ENCODE measurements at regions not wholly inside any gene's neighbourhood (a gene's known extent, or its start where the extent isn't known, plus 50 kb on each side); places are given as distances from the start of the nearest gene placed in this dataset.

- DNase-seq (ENCODE audit: low read depth), result no peak
Observed at GRCh38 chr17:51491416-51491815, 231.1 kb downstream of the UTP18 start.

DNA sequence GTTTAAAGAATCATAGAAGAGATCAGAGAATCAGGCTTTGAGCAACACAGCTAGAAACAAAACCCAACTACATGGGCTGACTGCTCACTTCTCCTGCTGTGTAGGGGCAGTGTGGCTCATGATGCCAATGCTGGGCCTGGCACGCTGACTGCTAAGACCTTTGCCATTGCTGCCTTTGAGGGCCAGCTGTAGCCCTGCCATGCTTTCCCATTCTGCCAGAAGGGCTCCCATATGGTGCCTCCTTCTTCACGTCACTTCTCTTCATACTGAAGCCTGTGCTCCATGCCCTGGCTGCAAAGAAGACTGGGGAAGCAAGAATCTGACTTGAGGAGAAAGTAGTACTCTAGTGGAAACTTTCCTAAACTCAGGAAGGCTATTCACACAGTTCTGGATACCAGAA is 232.9 kb downstream of the UTP18 start:
- no peak for DNase-seq (ENCODE audit: low read depth)

- DNase-seq (ENCODE audit: low read depth), result no peak
Observed at GRCh38 chr17:51496378-51496777, 236.0 kb downstream of the UTP18 start.

- DNase-seq (ENCODE audit: low read depth), result no peak
Observed at GRCh38 chr17:51499897-51500296, 239.6 kb downstream of the UTP18 start.

GRCh38 chr17:51500454-51500853 is 240.1 kb downstream of the UTP18 start:
- no peak for DNase-seq (ENCODE audit: low read depth)

- DNase-seq (ENCODE audit: low read depth), result no peak
Observed at GRCh38 chr17:51505450-51505849, 245.1 kb downstream of the UTP18 start.

DNA sequence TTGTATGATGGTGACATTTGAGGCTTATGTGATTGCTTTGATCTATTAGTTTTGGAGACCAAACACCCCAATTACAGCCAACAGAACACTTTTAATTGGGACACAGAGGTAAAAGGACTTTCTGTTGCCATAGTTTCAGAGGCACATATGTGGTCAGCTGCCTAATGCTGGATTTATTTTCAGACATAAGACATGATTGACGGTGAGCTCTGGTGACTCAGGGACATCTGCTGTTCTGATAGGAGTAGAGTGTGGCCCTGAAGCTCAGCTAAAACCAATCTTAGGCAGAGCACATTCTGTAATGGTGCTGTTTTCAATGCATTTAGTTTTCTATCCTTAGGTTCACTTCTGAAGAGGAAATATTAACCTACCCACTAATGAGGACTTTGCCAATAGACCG is 247.1 kb downstream of the UTP18 start:
- DNase-seq (ENCODE audit: low read depth), result no peak

GRCh38 chr17:51508048-51508447 is 247.7 kb downstream of the UTP18 start:
- DNase-seq (ENCODE audit: low read depth), result no peak

- DNase-seq (ENCODE audit: low read depth), result no peak
Observed at GRCh38 chr17:51510940-51511339, 250.6 kb downstream of the UTP18 start.

DNA sequence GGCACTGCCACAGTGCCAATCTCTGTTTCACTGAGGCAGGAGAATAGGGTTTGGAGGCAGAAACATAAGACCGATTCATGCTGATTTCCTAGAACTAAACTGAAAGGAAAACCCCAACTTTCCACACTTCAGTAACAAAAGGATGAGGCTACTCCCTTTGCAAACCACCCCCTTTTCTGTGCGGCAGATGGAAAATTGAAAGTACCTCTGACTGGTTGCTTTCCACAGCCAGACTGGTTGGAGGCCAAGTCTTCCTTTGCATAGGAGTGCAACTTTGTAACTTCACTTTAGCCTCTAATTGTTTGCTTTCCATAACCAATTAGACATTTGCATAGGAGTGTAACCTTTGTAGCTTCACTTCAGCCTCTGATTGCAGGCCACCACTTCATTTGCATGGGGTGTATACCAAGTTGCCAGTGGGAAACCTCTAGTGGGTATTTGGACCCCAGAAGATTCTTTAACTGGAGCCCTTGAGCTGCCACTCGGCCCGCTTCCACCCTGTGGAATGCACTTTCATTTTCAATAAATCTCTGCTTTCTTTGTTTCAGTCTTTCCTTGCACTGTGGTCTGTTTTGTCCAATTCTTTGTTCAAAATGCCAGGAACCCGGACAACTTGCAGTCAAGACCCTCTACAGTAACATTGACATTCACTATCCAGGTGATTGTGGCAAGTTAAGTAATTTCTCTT is 252.0 kb downstream of the UTP18 start:
- no peak for DNase-seq (ENCODE audit: low read depth)

DNA sequence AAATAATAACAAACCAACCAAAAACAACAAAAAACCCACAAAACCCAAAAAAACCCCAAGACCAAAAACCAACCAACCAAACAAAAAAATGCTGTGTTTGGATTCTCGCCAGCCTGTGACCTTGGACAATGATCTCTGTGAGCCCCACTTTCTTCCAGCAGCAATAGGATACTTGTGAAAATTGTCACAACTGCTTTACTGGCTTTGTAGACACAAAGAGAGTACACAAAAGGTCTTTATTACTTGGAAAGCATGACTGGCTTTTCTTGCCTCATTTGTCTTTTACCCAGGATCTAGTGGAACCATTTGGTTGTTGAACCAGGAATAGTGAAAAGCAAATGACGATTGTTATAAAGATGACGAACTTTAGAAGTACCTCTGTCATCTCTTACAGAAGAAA is 256.6 kb downstream of the UTP18 start:
- no peak for DNase-seq (ENCODE audit: low read depth)

DNA sequence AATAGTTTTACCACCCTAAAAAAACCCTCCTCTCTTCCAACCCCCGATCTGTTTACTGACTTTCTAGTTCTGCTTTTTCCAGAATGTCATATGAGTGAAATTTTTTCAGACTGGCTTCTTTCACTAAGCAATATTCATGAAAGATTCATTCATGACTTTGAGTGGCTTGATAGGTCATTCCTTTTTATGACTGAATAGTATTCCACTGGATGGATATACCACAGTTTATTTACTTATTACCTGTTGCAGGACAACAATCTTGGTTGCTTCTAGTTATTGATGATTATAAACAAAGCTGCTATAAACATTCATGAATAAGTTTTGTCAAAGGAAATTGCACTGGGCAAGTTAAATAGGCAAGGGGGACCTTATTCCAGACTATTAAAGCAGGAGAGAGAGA is 264.2 kb downstream of the UTP18 start:
- no peak for DNase-seq (ENCODE audit: low read depth)

DNA sequence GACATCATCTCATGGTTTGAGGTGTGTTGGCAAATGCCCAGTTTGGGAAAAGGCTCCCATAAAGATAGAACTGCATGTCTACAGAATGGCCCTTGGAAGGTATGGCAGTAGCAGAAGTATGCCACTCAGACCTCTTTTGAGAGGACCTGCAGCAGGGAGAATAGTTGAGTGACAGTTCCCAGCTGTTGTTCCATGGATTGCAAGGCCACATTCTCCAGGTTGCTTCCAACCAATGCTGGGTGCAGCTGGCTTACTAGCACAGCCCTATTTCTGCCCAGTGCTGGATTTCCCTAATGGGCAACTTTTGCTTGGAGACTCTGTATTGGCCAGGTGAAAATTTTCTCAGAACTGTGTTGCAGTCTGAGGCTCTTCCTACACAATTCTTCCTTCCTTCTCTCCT is 266.2 kb downstream of the UTP18 start:
- no peak for DNase-seq (ENCODE audit: low read depth)

- DNase-seq (ENCODE audit: low read depth), result no peak
Observed at GRCh38 chr17:51527225-51527982, 267.1 kb downstream of the UTP18 start.

- no peak for DNase-seq (ENCODE audit: low read depth)
Observed at GRCh38 chr17:51528111-51528510, 267.8 kb downstream of the UTP18 start.

DNA sequence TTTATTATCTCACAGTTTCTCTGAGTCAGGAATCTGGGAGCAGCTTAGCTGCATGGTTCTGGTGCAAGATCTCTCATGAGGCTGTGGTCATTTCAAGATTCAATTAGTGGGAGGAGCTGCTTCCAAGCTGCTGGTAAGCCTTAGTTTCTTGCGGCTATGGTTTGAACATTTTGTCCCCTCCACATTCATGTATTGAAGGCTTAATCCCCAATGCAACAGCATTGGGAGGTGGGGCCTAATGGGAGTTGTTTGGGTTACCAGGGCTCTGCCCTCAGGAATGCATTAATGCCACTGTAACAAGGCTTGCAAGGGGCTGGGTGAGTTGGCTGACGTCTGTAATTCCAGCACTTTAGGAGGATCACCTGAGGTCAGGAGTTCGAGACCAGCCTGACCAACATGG is 272.9 kb downstream of the UTP18 start:
- no peak for DNase-seq (ENCODE audit: low read depth)

DNA sequence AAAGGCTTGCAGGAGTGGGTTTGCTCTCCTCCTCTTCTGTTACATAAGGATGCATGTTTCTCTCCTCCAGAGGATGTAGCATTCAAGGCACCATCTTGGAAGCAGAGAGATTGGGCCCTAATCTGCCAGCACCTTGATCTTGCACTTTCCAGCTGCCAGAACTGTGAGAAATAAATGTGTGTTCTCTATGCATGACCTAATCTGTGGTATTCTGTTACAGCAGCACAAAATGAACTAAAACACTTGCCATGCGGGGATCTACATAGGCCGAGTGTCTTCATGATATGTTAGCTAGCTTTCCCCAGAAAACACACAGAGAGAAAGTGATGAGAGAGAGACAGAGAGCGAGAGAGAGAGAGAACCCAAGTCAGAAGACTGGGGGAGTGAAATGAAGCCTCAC is 273.5 kb downstream of the UTP18 start:
- no peak for DNase-seq (ENCODE audit: low read depth)

DNA sequence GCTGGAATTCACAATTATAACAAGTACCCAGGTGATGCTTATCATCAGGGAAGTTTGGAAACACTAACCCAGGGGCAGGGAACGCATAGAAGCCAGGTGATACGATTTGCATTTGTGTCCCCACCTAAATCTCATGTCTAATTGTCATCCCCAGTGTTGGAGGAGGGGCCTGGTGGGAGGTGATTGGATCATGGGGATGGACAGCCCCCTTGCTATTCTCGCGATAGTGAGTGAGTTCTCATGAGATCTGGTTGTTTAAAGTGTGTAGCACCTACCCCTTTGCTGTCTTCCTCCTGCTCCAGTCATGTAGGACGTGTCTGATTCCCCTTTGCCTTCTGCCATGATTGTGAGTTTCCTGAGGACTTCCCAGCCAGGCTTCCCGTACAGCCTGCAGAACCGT is 276.3 kb downstream of the UTP18 start:
- no peak for DNase-seq (ENCODE audit: low read depth)

- no peak for DNase-seq (ENCODE audit: low read depth)
Observed at GRCh38 chr17:51537996-51538550, 277.7 kb downstream of the UTP18 start.

- no peak for DNase-seq (ENCODE audit: low read depth)
Observed at GRCh38 chr17:51540151-51540550, 279.8 kb downstream of the UTP18 start.

DNA sequence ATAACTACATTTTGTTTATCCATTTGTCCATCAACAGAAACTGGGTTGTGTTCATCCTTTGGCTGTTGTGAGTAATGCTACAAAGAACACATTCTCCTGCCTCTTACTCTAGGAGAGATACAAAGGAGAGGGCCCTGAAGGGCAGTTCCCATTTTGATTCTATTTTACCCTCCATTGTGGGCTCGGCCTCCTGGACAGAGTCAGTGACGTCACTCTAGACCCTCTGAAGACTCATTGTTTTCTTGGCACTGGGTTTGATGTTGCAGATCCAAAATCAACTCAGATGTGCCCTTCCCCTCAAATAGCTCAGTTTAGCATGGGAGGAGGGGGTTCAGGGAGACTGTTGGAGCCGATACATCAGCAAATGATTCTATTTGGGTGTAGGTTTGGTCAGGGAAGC is 280.9 kb downstream of the UTP18 start:
- DNase-seq (ENCODE audit: low read depth), result no peak

GRCh38 chr17:51546114-51546513 is 285.8 kb downstream of the UTP18 start:
- DNase-seq (ENCODE audit: low read depth), result no peak

GRCh38 chr17:51548125-51548524 is 287.8 kb downstream of the UTP18 start:
- DNase-seq (ENCODE audit: low read depth), result no peak

- DNase-seq (ENCODE audit: low read depth), result no peak
Observed at GRCh38 chr17:51555153-51555552, 294.8 kb downstream of the UTP18 start.

Data from EH (cell line).